Fibroblast of skin of right quadriceps (primary cell): ENCODE measurements at regions not wholly inside any gene's neighbourhood (a gene's known extent, or its start where the extent isn't known, plus 50 kb on each side); places are given as distances from the start of the nearest gene placed in this dataset.
A peak's percentile ranks its signal among the peaks of the same experiment; 100 is the strongest.
"Not testable (repeated sequence)": the region's sequence is repeated elsewhere in the genome, so short reads cannot be mapped to it uniquely, and the experiment has no call there.

ENCODE experiments used
- DNase-seq: peaks from one replicate; pipeline ENCODE4 v3.0.0-alpha.2; 2013

DNA sequence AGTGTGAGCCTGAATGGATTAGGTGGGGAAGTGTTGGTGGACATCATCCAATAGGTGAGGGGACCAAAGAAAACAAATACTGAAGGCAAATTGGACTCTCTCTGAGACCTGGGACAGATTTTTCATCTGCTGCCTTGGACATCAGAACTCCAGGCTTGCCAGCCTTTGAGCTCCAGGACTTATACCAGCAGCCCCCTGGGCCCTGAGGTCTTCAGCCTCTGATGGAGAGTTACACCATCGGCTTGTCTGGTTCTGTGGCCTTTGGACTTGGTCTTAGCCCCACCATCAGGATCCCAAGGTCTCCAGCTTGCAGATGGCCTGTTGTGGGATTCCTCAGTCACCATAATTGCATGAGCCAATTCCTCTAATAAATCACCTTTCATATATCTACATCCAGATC is 80.8 kb upstream of the SLC8A3 start:
- DNase-seq: no peak

DNA sequence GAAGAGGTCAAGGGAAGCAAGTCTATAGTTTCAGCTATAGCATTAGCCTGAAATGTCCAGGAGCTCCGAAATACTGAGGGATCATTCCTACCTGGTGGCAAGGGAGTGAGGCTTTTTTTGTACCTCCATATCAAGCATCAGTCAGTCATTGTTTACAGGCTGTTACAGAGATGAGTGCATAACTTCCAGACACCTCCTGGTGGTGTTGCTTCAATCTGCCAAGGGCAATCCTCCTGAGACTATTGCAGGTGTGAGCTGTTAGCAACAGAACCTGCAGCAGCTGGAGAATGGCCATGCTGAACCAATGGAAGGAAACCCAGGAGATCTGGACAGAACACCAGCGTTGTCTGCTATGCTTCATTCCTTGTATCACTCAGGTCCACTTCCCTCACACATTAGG is 80.0 kb upstream of the SLC8A3 start:
- DNase-seq: no peak

DNA sequence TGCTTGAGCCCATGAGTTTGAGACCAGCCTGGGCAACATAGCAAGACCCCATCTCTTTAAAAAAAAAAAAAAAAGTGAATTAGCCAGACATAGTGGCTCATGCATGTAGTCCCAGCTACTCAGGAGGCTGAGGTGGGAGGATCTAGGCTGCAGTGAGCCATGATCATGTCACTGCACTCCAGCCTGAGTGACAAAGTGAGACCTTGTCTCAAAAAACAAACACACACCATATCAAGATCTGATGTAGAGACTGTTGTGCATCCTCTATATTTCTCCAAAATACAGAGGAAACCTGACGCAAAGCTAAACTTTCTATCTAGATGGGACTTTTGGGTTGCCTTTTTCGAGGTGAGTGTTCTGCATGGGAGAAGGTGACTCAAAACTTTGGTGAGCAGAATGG is 77.4 kb upstream of the SLC8A3 start:
- no peak for DNase-seq

DNA sequence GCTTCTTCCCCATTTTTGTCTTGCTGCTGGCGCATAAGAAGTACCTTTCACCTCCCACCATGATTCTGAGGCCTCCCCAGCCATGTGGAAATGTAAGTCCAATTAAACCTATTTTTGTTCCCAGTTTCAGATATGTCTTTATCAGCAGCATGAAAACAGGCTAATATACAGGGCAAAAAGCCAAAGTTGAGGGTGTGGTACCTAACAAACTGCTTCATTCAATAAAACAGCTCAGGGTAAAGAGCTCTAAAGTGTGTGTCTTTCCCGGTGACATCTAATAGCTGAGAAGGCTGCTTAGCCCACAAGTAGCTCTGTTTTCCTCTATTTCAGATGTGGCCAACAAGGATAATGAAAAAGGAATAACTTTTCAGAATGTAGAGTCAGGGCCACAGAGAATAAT is 76.7 kb upstream of the SLC8A3 start:
- no peak for DNase-seq

DNA sequence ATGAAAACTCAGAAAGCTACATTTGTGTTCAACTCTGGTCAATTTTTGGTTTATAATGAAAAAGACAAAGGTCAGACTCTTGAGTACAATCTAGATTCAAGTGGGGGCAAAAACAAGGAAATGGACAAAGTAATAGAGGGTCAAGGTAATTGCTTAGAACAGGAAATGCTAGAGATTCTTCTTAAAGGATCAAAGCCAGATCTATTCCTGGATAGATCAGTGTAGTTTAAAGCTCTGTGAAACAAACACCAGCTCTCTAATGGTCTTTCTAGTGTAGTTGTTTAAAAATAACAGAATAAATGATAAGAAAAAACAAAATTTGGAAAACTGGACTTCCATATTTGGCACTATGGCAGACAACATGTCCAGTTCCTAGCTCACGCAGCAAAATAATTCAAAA is 70.7 kb upstream of the SLC8A3 start:
- no peak for DNase-seq

DNA sequence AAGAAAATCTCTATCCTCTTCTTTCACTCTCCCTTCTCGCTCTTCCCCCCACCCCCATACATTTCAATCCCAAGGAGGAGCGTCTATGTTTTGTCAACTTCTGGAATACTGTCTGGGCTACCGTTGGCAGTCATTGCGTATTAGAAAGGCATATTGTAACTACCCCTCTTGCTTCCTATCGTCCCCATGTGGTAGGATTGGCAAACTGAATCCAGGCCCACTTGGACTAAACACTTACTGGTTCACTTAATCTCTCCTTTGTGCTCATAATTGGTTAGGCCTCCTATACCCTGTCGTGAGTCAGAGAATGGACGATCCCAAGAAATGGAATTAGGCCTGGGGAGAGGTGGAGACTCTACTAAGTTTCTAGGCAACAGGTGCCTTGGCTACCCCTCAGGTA is 68.8 kb upstream of the SLC8A3 start:
- no peak for DNase-seq

DNA sequence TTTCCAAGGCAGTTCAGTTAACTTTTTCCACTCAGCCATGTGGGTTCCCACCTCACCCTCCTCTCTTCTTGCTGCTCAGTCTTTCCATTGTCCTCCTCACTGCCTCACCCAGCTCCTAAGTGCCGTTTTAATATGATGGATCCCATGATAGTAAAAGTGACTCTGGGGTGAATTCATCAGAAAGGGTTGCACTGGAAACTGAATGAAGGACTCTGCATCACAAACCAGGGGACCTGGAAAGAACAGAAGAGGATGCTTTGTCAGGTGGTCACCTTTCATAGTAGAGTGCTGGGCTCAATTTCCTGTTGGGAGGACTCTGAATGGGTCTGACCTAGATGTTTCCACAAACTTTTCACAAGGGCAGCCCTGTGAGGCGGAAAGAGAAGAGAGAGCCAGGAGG is 67.8 kb upstream of the SLC8A3 start:
- no peak for DNase-seq

DNA sequence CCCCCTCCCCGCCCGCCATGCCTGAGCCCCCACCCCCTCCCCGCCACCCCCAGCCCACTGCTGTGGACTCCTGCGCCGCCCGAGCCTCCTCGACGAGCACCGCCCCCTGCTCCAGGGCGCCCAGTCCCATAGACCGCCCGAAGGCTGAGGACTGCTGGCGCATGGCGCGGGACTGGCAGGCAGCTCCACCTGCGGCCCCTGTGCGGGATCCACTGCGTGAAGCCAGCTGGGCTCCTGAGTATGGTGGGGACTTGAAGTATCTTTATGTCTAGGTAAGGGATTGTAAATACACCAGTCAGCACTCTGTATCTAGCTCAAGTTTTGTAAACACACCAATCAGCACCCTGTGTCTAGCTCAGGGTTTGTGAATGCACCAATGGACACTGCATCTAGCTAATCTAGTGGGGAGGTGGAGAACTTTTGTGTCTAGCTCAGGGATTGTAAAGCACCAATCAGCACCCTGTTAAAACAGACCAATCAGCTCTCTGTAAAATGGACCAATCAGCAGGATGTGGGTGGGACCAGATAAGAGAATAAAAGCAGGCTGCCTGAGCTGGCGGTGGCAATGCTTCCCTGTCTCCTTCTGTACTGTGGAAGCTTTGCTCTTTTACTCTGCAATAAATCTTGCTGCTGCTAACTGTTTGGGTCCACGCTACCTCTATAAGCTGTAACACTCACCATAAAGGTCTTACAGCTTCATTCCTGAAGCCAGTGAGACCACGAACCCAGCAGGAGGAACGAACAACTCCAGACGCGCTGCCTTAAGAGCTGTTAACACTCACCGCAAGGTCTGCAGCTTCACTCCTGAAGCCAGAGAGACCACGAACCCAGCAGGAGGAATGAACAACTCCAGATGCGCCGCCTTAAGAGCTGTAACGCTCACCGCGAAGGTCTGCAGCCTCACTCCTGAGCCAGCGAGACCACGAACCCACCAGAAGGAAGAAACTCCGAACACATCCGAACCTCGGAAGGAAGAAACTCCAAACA is 66.6 kb upstream of the SLC8A3 start:
- not testable (repeated sequence) for DNase-seq

- DNase-seq: peak; percentile 9
Measured at GRCh38 chr14:70254476-70254961, 65.8 kb upstream of the SLC8A3 start.

DNA sequence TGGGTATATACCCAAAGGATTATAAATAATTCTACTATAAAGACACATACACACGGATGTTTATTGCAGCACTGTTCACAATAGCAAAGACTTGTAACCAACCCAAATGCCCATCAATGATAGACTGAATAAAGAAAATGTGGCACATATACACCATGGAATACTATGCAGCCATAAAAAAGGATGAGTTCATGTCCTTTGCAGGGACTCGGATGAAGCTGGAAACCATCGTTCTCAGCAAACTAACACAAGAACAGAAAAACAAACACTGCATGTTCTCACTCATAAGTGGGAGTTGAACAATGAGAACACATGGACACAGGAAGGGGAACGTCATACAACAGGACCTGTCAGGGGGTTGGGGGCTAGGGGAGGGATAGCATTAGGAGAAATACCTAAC is 64.8 kb upstream of the SLC8A3 start:
- DNase-seq: not testable (repeated sequence)

- no peak for DNase-seq
Measured at GRCh38 chr14:70245026-70245425, 56.3 kb upstream of the SLC8A3 start.

- DNase-seq: no peak
Measured at GRCh38 chr14:70239802-70240201, 51.1 kb upstream of the SLC8A3 start.

GRCh38 chr14:70238635-70239034 is 49.9 kb upstream of the SLC8A3 start:
- not testable (repeated sequence) for DNase-seq
